ENCODE measurements at regions not wholly inside any gene's neighbourhood (a gene's known extent, or its start where the extent isn't known, plus 50 kb on each side); places are given as distances from the start of the nearest gene placed in this dataset.
"Not testable (repeated sequence)": the region's sequence is repeated elsewhere in the genome, so short reads cannot be mapped to it uniquely, and the experiment has no call there.

DNA sequence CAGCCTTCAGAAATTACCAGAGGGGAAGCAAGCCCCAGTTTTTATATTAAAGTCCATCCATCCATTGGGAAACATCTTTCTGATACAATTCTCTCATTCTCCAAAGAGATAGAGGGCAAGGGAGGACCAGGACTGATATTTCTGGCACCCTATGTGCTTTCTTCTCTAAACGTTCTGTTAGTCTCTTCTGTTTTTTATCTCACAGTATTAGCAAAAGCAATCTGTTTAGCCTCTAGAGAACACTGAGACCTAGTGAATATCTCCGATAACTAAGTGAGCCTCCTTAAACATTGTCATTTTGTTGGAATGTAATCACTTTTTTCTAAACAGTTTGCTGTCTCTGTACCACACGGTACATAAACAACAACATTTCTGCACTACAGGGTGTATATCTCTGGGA is 464.6 kb downstream of the JRKL start:
- TF ChIP-seq, protein P1, sequence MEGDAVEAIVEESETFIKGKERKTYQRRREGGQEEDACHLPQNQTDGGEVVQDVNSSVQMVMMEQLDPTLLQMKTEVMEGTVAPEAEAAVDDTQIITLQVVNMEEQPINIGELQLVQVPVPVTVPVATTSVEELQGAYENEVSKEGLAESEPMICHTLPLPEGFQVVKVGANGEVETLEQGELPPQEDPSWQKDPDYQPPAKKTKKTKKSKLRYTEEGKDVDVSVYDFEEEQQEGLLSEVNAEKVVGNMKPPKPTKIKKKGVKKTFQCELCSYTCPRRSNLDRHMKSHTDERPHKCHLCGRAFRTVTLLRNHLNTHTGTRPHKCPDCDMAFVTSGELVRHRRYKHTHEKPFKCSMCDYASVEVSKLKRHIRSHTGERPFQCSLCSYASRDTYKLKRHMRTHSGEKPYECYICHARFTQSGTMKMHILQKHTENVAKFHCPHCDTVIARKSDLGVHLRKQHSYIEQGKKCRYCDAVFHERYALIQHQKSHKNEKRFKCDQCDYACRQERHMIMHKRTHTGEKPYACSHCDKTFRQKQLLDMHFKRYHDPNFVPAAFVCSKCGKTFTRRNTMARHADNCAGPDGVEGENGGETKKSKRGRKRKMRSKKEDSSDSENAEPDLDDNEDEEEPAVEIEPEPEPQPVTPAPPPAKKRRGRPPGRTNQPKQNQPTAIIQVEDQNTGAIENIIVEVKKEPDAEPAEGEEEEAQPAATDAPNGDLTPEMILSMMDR (conservative IDR thresholded peaks at IDR 0.05): no peak
- Histone ChIP-seq H4K8ac (replicated peaks; ENCODE audit: insufficient read length, low read depth, low read length) (no peak overlapping the region), H3K79me1 (ENCODE audit: insufficient read depth, low read depth, low read length, poor library complexity, severe bottlenecking) (no peaks in the 10 kb centered on the region), H4K91ac (ENCODE audit: insufficient read length, low read depth, low read length) (no peak overlapping the region), H3K4me2 (ENCODE audit: insufficient read depth, insufficient read length, low read length) (no peak overlapping the region), H2AFZ (ENCODE audit: low read length) (no peak overlapping the region), H3T11ph (ENCODE audit: low read length) (no peak overlapping the region), H3K27me3 (ENCODE audit: insufficient read depth, low read length) (no peaks in the 10 kb centered on the region), H2AK5ac (ENCODE audit: insufficient read length, low read length) (no peak overlapping the region), H3K9ac (ENCODE audit: extremely low read depth, insufficient read length, low read length) (no peak overlapping the region), H2BK15ac (ENCODE audit: low read depth, low read length) (no peak overlapping the region), H3K4ac (ENCODE audit: low read depth, low read length) (no peak overlapping the region), H3K23me2 (ENCODE audit: insufficient read length, low read depth, low read length, poor library complexity, severe bottlenecking) (no peaks in the 10 kb centered on the region), H3K9me3 (ENCODE audit: control insufficient read depth, low read depth, low read length) (no peaks in the 10 kb centered on the region), H3K79me2 (ENCODE audit: insufficient read depth, low read length) (no peaks in the 10 kb centered on the region), H2BK120ac (ENCODE audit: low read depth, low read length, poor library complexity, severe bottlenecking) (no peak overlapping the region), H3K18ac (ENCODE audit: insufficient read length, low read depth, low read length) (no peak overlapping the region), H2BK20ac (ENCODE audit: low read depth, low read length, poor library complexity, severe bottlenecking) (no peak overlapping the region), H4K5ac (ENCODE audit: insufficient read length, low read depth, low read length) (no peak overlapping the region), H3K56ac (ENCODE audit: insufficient read length, low read depth, low read length) (no peak overlapping the region), H3K23ac (ENCODE audit: insufficient read length, low read depth, low read length) (no peak overlapping the region), H3K27ac (ENCODE audit: insufficient read length, low read depth, low read length) (no peak overlapping the region), H3K14ac (ENCODE audit: insufficient read depth, low read length) (no peak overlapping the region), H4K20me1 (ENCODE audit: control insufficient read depth, insufficient read depth, insufficient read length) (no peaks in the 10 kb centered on the region), H2BK12ac (ENCODE audit: insufficient read length, low read depth, low read length) (no peak overlapping the region), H3K4me1 (ENCODE audit: insufficient read depth, low read length) (no peaks in the 10 kb centered on the region), H2BK5ac (ENCODE audit: insufficient read length, low read length) (no peak overlapping the region)
- Mint-ChIP-seq H3K9me3 (peaks cover 8 to 11% of the 10 kb centered on the region in 2 experiments; a peak in 4 of 5 replicates), H3K36me3 (ENCODE audit: insufficient read depth in 1 of 3, low read depth in 3 of 3) (peaks cover 3 to 12% (median 4%) of the 10 kb centered on the region in 3 experiments; a peak in 4 of 7 replicates), H3K4me1 (no peaks in the 10 kb centered on the region; a peak in 1 of 4 replicates), H3K27ac (no peak overlapping the region), H3K4me3 (no peak overlapping the region), H3K27me3 (ENCODE audit: low read depth) (peaks cover 1% of the 10 kb centered on the region; the same call in 1 of the 2 replicates)
- DNase-seq: no peak
- no CpG with 5 or more reads among the region's 3 CpGs for WGBS (ENCODE audit: extremely low coverage, insufficient read length, low lambda C conversion rate)

DNA sequence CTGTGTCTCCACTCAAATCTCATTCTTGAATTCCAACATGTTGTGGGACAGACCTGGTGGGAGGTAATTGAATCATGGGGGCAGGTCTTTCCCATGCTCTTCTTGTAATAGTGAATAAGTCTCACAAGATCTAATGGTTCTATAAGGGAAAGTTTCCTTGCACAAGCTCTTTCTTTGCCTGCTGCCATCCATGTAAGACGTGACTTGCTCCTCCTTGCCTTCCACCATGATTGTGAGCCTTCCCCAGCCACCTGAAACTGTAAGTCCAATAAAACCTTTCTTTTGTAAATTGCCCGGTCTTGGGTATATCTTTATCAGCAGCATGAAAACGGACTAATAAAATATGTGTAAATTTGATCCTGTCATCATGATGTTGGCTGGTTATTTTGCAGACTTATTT is 471.9 kb downstream of the JRKL start:
- not testable (repeated sequence) for H3K27me3 ChIP-seq (ENCODE audit: insufficient read depth, low read length); H3K4ac ChIP-seq (ENCODE audit: low read depth, low read length); H3K4me1 Mint-ChIP-seq; H3T11ph ChIP-seq (ENCODE audit: low read length); H3K9me3 ChIP-seq (ENCODE audit: control insufficient read depth, low read depth, low read length); H3K27me3 Mint-ChIP-seq (ENCODE audit: low read depth); H4K20me1 ChIP-seq (ENCODE audit: control insufficient read depth, insufficient read depth, insufficient read length); H2BK12ac ChIP-seq (ENCODE audit: insufficient read length, low read depth, low read length); H3K56ac ChIP-seq (ENCODE audit: insufficient read length, low read depth, low read length); H2AK5ac ChIP-seq (ENCODE audit: insufficient read length, low read length); DNase-seq; H3K23ac ChIP-seq (ENCODE audit: insufficient read length, low read depth, low read length); H3K79me1 ChIP-seq (ENCODE audit: insufficient read depth, low read depth, low read length, poor library complexity, severe bottlenecking); H2BK20ac ChIP-seq (ENCODE audit: low read depth, low read length, poor library complexity, severe bottlenecking); H3K4me2 ChIP-seq (ENCODE audit: insufficient read depth, insufficient read length, low read length); H3K9me3 Mint-ChIP-seq; H3K36me3 Mint-ChIP-seq (ENCODE audit: insufficient read depth in 1 of 3, low read depth in 3 of 3); H3K79me2 ChIP-seq (ENCODE audit: insufficient read depth, low read length); H2AFZ ChIP-seq (ENCODE audit: low read length); H3K14ac ChIP-seq (ENCODE audit: insufficient read depth, low read length); H3K23me2 ChIP-seq (ENCODE audit: insufficient read length, low read depth, low read length, poor library complexity, severe bottlenecking); H2BK120ac ChIP-seq (ENCODE audit: low read depth, low read length, poor library complexity, severe bottlenecking); H4K91ac ChIP-seq (ENCODE audit: insufficient read length, low read depth, low read length); H2BK15ac ChIP-seq (ENCODE audit: low read depth, low read length); H3K27ac ChIP-seq (ENCODE audit: insufficient read length, low read depth, low read length); H3K4me1 ChIP-seq (ENCODE audit: insufficient read depth, low read length); H4K5ac ChIP-seq (ENCODE audit: insufficient read length, low read depth, low read length); H3K18ac ChIP-seq (ENCODE audit: insufficient read length, low read depth, low read length); H2BK5ac ChIP-seq (ENCODE audit: insufficient read length, low read length); H4K8ac ChIP-seq (replicated peaks; ENCODE audit: insufficient read length, low read depth, low read length); H3K4me3 Mint-ChIP-seq; H3K9ac ChIP-seq (ENCODE audit: extremely low read depth, insufficient read length, low read length); H3K27ac Mint-ChIP-seq
- WGBS (ENCODE audit: extremely low coverage, insufficient read length, low lambda C conversion rate): no CpG with 5 or more reads among the region's 3 CpGs
